SK-N-SH treated with all-trans-retinoic acid at 6 μM for 48 hours (cell line): ENCODE measurements at regions not wholly inside any gene's neighbourhood (a gene's known extent, or its start where the extent isn't known, plus 50 kb on each side); places are given as distances from the start of the nearest gene placed in this dataset.

Experiments
- ATAC-seq: fragments of 200-7000 bp; cut with Tn5 transposase; 3 replicates; pipeline ENCODE4 v1.9.1; 2020; ENCODE audit warnings: mild to moderate bottlenecking, moderate library complexity
- ARNTL ChIP-seq: fragments of 450-650 bp; formaldehyde crosslinking; IDR thresholded peaks from 2 replicates; pipeline ENCODE4 v1.5.0; 2020; ENCODE audit warnings: low read depth, mild to moderate bottlenecking, moderate library complexity, borderline replicate concordance
- BACH2 ChIP-seq: fragments of 250-450 bp; sonication (Bioruptor Pico); IDR thresholded peaks from 2 replicates; pipeline ENCODE4 v1.9.0; 2021; ENCODE audit warnings: mild to moderate bottlenecking, borderline replicate concordance
- CSDC2 ChIP-seq: fragments of 250-450 bp; sonication (Bioruptor Pico); IDR thresholded peaks from 2 replicates; pipeline ENCODE4 v1.5.0; 2020; ENCODE audit warnings: mild to moderate bottlenecking, moderate library complexity
- ESRRG ChIP-seq: fragments of 250-450 bp; sonication (Bioruptor Pico); IDR thresholded peaks from 2 replicates; pipeline ENCODE4 v1.6.1; 2021; ENCODE audit warnings: mild to moderate bottlenecking
- GLIS3 ChIP-seq: fragments of 250-450 bp; sonication (Bioruptor Pico); IDR thresholded peaks from 2 replicates; pipeline ENCODE4 v1.5.0; 2020; ENCODE audit warnings: mild to moderate bottlenecking, moderate library complexity
- ISL1 ChIP-seq: fragments of 250-450 bp; sonication (Bioruptor Pico); IDR thresholded peaks from 2 replicates; pipeline ENCODE4 v2.1.2; 2022; ENCODE audit warnings: mild to moderate bottlenecking, moderate library complexity
- PPARA ChIP-seq: fragments of 250-450 bp; sonication (Bioruptor Pico); IDR thresholded peaks from 2 replicates; pipeline ENCODE4 v1.5.0; 2020; ENCODE audit warnings: mild to moderate bottlenecking, borderline replicate concordance
- RARB ChIP-seq: fragments of 250-450 bp; sonication (Bioruptor Pico); IDR thresholded peaks from 2 replicates; pipeline ENCODE4 v1.8.0; 2021; ENCODE audit warnings: mild to moderate bottlenecking, moderate library complexity
- SNAI2 ChIP-seq: fragments of 250-450 bp; sonication (Bioruptor Pico); IDR thresholded peaks from 2 replicates; pipeline ENCODE4 v1.5.0; 2020; ENCODE audit warnings: mild to moderate bottlenecking, moderate library complexity
- TCF4 ChIP-seq: fragments of 250-450 bp; sonication (Bioruptor Pico); IDR thresholded peaks from 2 replicates; pipeline ENCODE4 v1.8.0; 2021; ENCODE audit warnings: mild to moderate bottlenecking, moderate library complexity, borderline replicate concordance
- TOX ChIP-seq: fragments of 250-450 bp; sonication (Bioruptor Pico); IDR thresholded peaks from 2 replicates; pipeline ENCODE4 v1.8.0; 2021; ENCODE audit warnings: mild to moderate bottlenecking, moderate library complexity, borderline replicate concordance
- ZC3H10 ChIP-seq: fragments of 250-450 bp; sonication (Bioruptor Pico); IDR thresholded peaks from 2 replicates; pipeline ENCODE4 v1.5.1; 2021; ENCODE audit warnings: mild to moderate bottlenecking, moderate library complexity
- ZFP3 ChIP-seq: fragments of 250-450 bp; sonication (Bioruptor Pico); IDR thresholded peaks from 2 replicates; pipeline ENCODE4 v1.5.0; 2020; ENCODE audit warnings: mild to moderate bottlenecking, moderate library complexity
- ZFP30 ChIP-seq: fragments of 450-650 bp; formaldehyde crosslinking; IDR thresholded peaks from 2 replicates; pipeline ENCODE4 v1.5.0; 2022; ENCODE audit warnings: mild to moderate bottlenecking, moderate library complexity
- ZNF565 ChIP-seq: fragments of 450-650 bp; formaldehyde crosslinking; conservative IDR thresholded peaks from 2 replicates; pipeline ENCODE4 v1.5.0; 2020; ENCODE audit warnings: low read depth, mild to moderate bottlenecking, moderate library complexity
- ZNF70 ChIP-seq: fragments of 450-650 bp; formaldehyde crosslinking; IDR thresholded peaks from 2 replicates; pipeline ENCODE4 v1.5.0; 2020; ENCODE audit warnings: mild to moderate bottlenecking, moderate library complexity
- ZNF8 ChIP-seq: fragments of 450-650 bp; formaldehyde crosslinking; IDR thresholded peaks from 2 replicates; pipeline ENCODE4 v1.5.0; 2020; ENCODE audit warnings: mild to moderate bottlenecking, moderate library complexity
- TF ChIP-seq, protein P1 (sequence below): fragments of 250-450 bp; sonication (Bioruptor Pico); IDR thresholded peaks from 2 replicates; pipeline ENCODE4 v1.5.1; 2020; ENCODE audit warnings: low read depth, mild to moderate bottlenecking, moderate library complexity
- TF ChIP-seq, protein P2 (sequence below): fragments of 250-450 bp; sonication (Bioruptor Pico); IDR thresholded peaks from 2 replicates; pipeline ENCODE4 v1.5.1; 2021; ENCODE audit warnings: mild to moderate bottlenecking, moderate library complexity
- TF ChIP-seq, protein P3 (sequence below): fragments of 250-450 bp; sonication (Bioruptor Pico); IDR thresholded peaks from 2 replicates; pipeline ENCODE4 v1.8.0; 2020; ENCODE audit warnings: mild to moderate bottlenecking, moderate library complexity, borderline replicate concordance
- TF ChIP-seq, protein P4 (sequence below): fragments of 250-450 bp; sonication (Bioruptor Pico); IDR thresholded peaks from 2 replicates; pipeline ENCODE4 v1.5.0; 2020; ENCODE audit warnings: mild to moderate bottlenecking, moderate library complexity
- TF ChIP-seq, protein P5 (sequence below): fragments of 250-450 bp; sonication (Bioruptor Pico); IDR thresholded peaks from 2 replicates; pipeline ENCODE4 v1.8.0; 2021; ENCODE audit warnings: low read depth, mild to moderate bottlenecking, moderate library complexity, borderline replicate concordance

DNA sequence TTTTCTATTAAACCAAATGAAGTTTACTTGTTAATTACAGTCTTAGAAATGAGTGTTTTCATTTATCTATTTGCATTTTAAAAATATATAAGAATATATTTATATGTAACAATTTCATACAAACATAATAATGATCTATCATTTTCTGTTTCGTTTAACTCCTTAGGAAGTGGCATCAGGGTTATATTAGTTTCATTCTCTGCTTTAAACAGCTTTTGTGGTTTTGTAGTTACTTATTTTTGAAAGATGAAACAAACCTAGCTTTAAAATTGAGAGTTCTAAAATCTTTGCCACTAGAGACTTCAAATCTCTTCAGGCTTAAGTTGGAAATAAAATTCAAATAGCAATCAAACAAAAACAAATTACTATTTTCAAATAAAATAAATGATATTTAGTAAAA lies 2110.6 kb downstream of the MRPL39 start (continued):
- TF ChIP-seq ESRRG (CRISPR knock-in tag) (no peak), PPARA (CRISPR knock-in tag) (no peak), GLIS3 (no peak)
- TF ChIP-seq, protein P1, sequence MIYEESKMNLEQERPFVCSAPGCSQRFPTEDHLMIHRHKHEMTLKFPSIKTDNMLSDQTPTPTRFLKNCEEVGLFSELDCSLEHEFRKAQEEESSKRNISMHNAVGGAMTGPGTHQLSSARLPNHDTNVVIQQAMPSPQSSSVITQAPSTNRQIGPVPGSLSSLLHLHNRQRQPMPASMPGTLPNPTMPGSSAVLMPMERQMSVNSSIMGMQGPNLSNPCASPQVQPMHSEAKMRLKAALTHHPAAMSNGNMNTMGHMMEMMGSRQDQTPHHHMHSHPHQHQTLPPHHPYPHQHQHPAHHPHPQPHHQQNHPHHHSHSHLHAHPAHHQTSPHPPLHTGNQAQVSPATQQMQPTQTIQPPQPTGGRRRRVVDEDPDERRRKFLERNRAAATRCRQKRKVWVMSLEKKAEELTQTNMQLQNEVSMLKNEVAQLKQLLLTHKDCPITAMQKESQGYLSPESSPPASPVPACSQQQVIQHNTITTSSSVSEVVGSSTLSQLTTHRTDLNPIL (CRISPR knock-in tag) = no peak

DNA sequence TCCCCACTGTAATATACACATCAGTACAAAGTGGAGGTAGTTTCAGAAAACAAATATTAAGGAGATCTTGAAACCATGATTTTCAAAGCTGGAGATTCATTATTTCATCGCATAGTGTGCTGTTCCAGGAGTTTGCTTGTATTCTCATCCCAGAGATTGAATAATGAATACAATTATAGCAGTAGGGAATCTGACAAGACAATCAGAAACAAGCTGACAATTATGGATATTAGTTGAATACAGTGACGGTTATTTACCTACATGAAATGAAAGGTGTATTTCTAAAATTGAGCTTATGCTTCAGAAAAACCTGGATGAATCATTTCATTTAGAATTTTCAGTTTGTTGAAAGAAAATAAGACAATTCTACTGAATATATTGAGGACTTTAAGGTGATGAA lies 2119.0 kb downstream of the MRPL39 start:
- ATAC-seq = no peak
- TF ChIP-seq, protein P2, sequence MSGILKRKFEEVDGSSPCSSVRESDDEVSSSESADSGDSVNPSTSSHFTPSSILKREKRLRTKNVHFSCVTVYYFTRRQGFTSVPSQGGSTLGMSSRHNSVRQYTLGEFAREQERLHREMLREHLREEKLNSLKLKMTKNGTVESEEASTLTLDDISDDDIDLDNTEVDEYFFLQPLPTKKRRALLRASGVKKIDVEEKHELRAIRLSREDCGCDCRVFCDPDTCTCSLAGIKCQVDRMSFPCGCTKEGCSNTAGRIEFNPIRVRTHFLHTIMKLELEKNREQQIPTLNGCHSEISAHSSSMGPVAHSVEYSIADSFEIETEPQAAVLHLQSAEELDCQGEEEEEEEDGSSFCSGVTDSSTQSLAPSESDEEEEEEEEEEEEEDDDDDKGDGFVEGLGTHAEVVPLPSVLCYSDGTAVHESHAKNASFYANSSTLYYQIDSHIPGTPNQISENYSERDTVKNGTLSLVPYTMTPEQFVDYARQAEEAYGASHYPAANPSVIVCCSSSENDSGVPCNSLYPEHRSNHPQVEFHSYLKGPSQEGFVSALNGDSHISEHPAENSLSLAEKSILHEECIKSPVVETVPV (CRISPR knock-in tag) = no peak
- TF ChIP-seq, protein P1 (CRISPR knock-in tag) = no peak
- TF ChIP-seq ZNF565 (no peak), CSDC2 (CRISPR knock-in tag) (no peak), ZC3H10 (CRISPR knock-in tag) (no peak), ESRRG (CRISPR knock-in tag) (no peak), ZFP30 (CRISPR knock-in tag) (no peak), RARB (no peak), PPARA (CRISPR knock-in tag) (no peak), BACH2 (no peak), TOX (CRISPR knock-in tag) (no peak), ISL1 (CRISPR knock-in tag) (no peak), GLIS3 (no peak)
- TF ChIP-seq, protein P3, sequence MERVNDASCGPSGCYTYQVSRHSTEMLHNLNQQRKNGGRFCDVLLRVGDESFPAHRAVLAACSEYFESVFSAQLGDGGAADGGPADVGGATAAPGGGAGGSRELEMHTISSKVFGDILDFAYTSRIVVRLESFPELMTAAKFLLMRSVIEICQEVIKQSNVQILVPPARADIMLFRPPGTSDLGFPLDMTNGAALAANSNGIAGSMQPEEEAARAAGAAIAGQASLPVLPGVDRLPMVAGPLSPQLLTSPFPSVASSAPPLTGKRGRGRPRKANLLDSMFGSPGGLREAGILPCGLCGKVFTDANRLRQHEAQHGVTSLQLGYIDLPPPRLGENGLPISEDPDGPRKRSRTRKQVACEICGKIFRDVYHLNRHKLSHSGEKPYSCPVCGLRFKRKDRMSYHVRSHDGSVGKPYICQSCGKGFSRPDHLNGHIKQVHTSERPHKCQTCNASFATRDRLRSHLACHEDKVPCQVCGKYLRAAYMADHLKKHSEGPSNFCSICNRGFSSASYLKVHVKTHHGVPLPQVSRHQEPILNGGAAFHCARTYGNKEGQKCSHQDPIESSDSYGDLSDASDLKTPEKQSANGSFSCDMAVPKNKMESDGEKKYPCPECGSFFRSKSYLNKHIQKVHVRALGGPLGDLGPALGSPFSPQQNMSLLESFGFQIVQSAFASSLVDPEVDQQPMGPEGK (CRISPR knock-in tag) = no peak

DNA sequence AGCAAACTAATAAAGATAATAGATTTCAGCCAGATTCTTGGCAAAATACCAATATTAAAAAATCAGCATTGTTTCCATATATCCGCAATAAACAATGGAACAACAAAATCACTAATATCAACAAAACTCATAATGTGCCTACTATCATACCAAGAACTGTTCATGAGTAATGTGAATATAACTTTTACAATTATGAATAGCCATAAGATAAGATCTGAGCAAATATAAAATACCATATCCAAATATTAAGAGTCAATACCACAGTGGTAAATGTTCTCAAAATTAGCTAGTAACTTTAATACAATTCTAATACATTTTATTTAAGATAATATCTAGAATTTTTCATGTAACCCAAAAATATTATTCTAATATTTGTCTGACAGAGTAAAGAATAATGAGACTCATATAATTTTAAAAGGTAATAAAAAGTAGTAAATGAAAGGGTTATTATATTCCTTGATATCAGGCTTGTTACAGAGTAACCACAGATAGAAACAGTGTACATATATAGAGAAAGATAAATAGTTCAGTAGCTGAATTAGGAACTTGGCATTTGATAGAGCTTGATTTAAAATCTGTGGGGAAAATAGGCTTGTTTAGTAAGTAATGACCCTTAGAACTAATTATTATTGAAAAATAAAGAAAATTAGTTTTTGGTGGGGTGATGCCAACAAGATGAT lies 2126.6 kb downstream of the MRPL39 start:
- no peak for ATAC-seq
- TF ChIP-seq ZNF565 = no peak
- no peak for TF ChIP-seq PPARA (CRISPR knock-in tag)
- no peak for TF ChIP-seq GLIS3
- TF ChIP-seq ARNTL (CRISPR knock-in tag) = no peak
- no peak for TF ChIP-seq SNAI2
- TF ChIP-seq, protein P4, sequence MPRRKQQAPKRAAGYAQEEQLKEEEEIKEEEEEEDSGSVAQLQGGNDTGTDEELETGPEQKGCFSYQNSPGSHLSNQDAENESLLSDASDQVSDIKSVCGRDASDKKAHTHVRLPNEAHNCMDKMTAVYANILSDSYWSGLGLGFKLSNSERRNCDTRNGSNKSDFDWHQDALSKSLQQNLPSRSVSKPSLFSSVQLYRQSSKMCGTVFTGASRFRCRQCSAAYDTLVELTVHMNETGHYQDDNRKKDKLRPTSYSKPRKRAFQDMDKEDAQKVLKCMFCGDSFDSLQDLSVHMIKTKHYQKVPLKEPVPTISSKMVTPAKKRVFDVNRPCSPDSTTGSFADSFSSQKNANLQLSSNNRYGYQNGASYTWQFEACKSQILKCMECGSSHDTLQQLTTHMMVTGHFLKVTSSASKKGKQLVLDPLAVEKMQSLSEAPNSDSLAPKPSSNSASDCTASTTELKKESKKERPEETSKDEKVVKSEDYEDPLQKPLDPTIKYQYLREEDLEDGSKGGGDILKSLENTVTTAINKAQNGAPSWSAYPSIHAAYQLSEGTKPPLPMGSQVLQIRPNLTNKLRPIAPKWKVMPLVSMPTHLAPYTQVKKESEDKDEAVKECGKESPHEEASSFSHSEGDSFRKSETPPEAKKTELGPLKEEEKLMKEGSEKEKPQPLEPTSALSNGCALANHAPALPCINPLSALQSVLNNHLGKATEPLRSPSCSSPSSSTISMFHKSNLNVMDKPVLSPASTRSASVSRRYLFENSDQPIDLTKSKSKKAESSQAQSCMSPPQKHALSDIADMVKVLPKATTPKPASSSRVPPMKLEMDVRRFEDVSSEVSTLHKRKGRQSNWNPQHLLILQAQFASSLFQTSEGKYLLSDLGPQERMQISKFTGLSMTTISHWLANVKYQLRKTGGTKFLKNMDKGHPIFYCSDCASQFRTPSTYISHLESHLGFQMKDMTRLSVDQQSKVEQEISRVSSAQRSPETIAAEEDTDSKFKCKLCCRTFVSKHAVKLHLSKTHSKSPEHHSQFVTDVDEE (CRISPR knock-in tag) = no peak
- no peak for TF ChIP-seq ISL1 (CRISPR knock-in tag)
- TF ChIP-seq, protein P5, sequence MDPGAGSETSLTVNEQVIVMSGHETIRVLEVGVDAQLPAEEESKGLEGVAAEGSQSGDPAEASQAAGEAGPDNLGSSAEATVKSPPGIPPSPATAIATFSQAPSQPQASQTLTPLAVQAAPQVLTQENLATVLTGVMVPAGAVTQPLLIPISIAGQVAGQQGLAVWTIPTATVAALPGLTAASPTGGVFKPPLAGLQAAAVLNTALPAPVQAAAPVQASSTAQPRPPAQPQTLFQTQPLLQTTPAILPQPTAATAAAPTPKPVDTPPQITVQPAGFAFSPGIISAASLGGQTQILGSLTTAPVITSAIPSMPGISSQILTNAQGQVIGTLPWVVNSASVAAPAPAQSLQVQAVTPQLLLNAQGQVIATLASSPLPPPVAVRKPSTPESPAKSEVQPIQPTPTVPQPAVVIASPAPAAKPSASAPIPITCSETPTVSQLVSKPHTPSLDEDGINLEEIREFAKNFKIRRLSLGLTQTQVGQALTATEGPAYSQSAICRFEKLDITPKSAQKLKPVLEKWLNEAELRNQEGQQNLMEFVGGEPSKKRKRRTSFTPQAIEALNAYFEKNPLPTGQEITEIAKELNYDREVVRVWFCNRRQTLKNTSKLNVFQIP = no peak
- no peak for TF ChIP-seq RARB
- TF ChIP-seq TOX (CRISPR knock-in tag) = no peak
- TF ChIP-seq BACH2 = no peak
- TF ChIP-seq TCF4 (CRISPR knock-in tag) = no peak
- no peak for TF ChIP-seq ZFP3 (CRISPR knock-in tag)
- TF ChIP-seq ZNF70 (CRISPR knock-in tag) = no peak
- no peak for TF ChIP-seq ZC3H10 (CRISPR knock-in tag)
- no peak for TF ChIP-seq ZNF8 (CRISPR knock-in tag)
- TF ChIP-seq, protein P3 (CRISPR knock-in tag) = no peak
- no peak for TF ChIP-seq ESRRG (CRISPR knock-in tag)
- TF ChIP-seq CSDC2 (CRISPR knock-in tag) = no peak
- no peak for TF ChIP-seq ZFP30 (CRISPR knock-in tag)
